Mammary epithelial cell (primary cell): ENCODE measurements at regions not wholly inside any gene's neighbourhood (a gene's known extent, or its start where the extent isn't known, plus 50 kb on each side); places are given as distances from the start of the nearest gene placed in this dataset.

Experiments
- CTCF ChIP-seq, 2 donors: IDR thresholded peaks in 1 of 2; conservative IDR thresholded peaks in 1 of 2; 2 replicates each; pipeline ENCODE4 v1.5.1; 2011 to 2012; ENCODE audit warnings: inconsistent platforms in 2 of 2, low read length in 2 of 2, mild to moderate bottlenecking in 2 of 2, control low read depth in 1 of 2, low read depth in 1 of 2; ENCODE audit not compliant: insufficient read depth in 1 of 2; ENCODE audit errors: extremely low read depth in 1 of 2
- EZH2 ChIP-seq: IDR thresholded peaks from 2 replicates; pipeline ENCODE4 v1.6.1; 2012; ENCODE audit warnings: low read length, inconsistent platforms, borderline replicate concordance

DNA sequence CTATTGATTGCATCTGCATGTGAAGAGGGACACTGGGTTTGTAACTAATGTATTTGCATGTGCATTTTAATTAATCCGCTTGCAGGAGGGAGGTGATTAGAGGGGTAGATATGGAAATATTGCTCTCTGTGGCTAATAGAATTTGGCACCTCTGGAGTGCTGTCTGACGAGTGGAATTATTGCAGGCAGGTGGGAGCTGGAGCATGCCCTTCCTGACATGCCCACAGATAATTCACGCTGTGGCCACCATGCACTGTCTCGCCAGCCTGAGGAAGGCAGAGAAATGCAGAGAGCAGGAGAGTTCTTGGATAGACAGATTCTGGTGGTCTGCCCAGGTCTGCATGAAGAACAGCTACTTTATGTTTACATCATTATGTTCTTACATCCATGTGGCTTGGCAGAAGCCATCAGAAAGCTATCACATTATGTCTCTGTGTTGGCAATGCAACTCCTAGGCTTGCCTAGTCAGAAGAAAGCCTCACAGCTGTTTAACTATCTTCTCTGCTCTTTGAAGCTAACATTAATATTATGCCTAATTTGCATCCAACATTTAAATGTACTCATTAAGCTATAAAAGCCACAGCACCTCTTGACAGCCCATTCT lies 89.4 kb upstream of the DRD2 start:
- TF ChIP-seq EZH2 (no peak), CTCF (conservative IDR thresholded peaks at IDR 0.05 in 1 of 2, IDR thresholded peaks at IDR 0.05 in 1 of 2; ENCODE audit: extremely low read depth in 1 of 2, insufficient read depth in 1 of 2, low read depth in 1 of 2, low read length in 2 of 2) (no peak)
